HG02970 (cell line): ENCODE measurements at regions not wholly inside any gene's neighbourhood (a gene's known extent, or its start where the extent isn't known, plus 50 kb on each side); places are given as distances from the start of the nearest gene placed in this dataset.

Source experiments
- ATAC-seq: cut with Tn5 transposase; IDR thresholded peaks from one replicate; pipeline ENCODE4 v1.9.1; 2021; ENCODE audit warnings: mild to moderate bottlenecking, moderate library complexity, moderate number of reproducible peaks; ENCODE audit not compliant: unreplicated experiment, low FRiP score

DNA sequence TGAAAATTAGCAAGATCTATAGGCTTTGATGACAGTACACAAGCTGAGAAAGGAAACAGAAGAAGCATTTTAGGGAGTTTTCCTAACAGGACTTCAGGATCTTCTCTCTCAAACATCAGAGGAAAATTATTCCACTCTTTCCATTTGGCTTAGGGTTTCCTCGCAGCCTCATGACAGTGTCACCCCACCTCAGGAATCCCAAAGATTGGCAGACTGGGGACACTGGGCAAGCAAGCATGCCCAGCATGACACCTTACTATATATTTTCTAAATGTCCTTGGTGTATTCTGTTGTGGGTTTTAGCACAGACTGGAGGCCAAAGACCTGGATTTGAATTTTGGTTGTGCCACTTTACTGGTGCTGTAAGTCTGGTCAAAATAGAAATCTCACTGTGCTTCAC, 482.4 kb upstream of the SOX5 start:
- ATAC-seq: no peak

DNA sequence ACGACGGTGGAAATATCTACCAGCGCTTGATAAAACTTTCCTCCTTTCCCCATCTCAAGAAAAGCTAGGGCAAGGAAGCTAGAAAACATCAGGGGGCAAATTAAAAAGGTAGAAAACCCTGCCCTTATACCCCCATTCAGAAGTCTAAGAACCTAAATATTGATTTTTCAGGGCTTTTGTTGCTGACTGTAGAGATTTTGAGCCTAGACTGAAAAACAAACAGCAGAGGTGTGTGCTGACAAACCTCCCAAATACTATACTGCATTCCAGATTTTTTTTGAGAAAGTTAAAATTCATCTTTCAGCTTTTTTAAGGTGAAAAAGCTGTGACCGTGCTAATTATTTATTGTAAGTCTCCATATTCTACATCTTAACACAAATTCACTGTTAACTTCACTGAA, 478.3 kb upstream of the SOX5 start:
- no peak for ATAC-seq

DNA sequence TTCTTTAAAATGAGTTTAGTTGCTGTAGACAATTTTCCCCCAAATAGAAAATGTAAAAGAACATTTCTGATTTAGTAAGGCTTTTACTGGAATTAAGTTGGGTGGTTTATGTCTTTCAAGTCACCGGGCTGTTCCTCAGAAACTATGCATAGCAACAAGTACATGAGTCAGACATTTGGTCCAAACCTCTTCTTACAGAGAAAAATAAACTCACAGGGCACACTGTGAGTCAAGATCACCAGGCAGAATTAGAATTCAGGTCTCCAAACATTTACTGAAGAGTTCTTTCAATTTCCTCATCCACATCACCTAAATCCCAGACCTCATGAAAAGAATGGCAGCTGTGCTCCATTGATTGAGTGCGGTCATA, 476.1 kb upstream of the SOX5 start:
- no peak for ATAC-seq

DNA sequence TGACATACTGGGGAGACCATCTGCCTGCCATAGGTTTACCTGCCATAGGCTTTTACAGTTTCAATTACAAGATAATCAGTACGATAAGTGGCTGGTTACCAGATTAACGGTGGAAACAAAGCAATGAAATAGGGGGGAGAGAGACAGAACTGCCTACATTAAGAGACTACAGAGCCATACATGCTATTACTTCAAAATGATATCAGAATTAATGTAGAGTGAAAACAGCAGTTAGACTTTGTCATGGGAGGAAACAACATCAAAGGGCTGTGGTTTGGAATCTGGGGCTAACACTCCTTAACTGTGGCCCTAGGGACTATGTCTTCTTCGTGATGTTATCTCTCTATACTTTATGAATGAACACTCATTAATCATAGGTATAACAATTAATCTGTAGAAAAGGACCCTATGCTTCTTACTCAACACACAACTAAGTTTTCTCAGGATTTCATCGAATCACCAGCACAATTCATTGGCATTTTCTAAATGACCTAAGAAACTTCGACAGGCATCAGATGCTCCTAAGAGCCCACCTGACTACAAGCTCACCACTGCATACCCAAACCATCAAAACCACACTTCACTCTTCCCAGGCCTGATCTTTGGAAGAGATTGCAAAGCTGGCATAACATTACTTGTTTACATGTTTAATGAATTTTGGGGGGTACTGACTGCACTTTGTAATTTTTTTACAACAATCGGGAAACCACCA, 475.6 kb upstream of the SOX5 start:
- no peak for ATAC-seq

DNA sequence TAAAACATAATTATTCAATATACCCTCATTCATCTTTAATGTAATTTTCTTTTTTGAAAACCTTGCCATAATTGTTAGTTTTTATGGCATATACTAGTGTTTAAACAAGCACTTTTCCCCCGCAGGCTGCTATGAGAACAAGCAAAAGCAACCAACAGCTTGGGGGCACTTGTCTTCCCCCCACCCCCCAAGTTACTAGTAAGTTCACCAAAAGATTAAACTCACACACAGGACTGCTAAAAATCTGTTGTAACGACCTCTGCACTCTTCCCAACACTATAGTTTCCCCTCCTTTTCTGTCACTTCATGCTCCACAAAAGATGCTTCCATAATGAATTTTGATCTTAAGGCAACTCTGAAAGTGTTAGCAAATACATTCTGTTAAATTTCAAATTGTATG, 474.9 kb upstream of the SOX5 start:
- no peak for ATAC-seq

DNA sequence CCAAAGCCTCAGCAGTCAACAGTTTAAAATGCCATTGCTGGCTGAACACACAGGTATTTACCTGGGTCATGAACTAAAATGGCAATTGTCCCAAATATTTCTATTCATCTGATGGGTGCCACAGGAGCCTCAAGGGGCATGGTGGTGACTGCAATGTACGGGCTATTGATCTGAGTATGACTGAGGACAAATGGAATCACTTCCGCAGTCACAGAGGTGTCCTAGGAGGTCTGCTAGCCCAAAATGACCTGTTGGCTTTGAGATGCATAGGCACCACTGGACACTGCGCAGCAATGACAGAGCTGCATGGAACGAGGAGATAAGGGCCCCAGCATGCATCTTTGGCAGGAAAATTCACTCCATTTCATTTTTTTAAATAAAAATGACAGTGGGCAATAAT, 474.1 kb upstream of the SOX5 start:
- no peak for ATAC-seq

DNA sequence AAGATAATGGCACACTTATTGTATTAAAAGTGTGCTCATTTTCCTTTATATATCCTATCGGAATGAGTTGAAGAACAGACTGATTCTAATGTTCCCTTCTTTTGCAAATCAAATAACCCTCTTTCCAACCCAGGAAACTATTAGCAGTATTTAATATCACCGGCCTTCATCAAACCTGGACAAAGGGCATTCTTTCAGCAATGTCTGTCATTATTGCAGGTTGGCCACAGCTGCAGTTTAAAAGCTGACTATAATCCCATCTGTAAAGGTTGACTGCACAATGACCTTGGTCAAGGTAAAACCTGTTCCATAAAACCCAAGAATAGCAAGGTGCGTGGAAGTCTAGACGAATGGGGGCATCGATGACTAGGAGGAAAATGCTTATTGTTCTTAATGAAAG, 472.3 kb upstream of the SOX5 start:
- no peak for ATAC-seq

DNA sequence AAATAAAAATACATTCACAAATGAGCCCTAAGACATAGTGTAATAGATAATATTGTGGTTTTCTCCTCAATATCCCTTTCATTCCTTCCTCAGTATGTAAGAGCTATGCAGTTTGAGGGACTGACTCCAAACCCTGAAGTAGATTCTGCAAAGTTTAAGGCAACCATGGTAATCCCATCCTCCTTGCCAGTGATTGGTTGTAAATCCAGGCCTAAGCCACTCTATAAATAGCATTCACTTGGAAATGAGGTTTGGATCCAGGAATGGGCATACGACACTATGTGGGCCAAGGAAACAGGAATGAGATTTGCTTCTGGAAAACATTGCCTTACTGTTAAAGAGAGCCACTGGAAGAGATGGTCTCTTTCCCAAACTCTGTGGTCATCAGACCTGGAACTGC, 468.7 kb upstream of the SOX5 start:
- ATAC-seq: no peak

DNA sequence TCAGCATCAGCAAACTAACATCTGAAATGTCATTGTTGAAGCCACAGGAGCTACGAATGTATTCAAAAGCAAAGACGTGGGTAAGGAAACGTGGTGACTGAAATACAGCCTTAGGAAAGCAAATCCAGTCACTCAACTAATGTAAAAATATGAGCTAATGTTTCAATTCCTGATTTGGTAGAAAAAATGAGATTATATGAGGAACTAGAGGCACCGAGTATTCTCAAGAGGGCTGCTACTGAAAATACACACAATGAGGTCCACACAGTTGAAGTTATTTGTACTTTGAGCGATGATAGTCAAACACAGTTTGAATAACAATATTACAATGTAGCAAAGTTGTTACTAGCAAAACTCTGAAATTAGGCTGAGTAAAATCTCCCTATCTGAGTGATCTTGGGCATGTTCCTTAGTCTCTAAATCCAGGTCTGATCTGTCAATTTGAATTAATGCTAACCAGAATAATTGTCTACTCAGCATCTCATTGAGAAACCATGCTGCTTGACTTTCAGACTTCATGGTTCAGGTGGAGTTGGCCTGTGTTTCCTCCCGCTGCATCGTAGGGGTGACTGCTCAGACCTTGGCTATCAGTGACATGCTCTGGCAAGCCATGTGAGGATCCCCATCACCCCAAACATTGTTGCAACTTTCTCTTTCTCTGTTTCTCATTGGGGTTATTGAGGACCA, 467.1 kb upstream of the SOX5 start:
- ATAC-seq: no peak

DNA sequence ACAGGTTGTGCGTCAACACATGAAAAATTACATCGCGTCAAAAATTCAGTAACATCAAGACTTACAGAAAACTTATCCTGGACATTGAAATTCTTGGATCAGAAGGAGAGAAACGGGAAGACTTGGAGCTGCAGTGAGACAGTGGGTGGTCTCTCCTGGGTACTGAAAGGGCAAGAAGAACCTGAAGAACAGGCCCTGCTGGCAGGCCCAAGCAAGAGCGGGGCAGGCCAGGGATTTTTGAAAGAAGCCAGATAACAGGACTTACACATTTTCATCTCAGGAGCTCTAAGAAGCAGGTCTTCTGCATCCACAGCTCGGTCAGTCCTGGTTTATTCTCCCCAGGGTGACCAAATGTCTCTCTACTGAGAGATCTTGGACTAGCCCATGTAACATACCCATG, 466.5 kb upstream of the SOX5 start:
- no peak for ATAC-seq

DNA sequence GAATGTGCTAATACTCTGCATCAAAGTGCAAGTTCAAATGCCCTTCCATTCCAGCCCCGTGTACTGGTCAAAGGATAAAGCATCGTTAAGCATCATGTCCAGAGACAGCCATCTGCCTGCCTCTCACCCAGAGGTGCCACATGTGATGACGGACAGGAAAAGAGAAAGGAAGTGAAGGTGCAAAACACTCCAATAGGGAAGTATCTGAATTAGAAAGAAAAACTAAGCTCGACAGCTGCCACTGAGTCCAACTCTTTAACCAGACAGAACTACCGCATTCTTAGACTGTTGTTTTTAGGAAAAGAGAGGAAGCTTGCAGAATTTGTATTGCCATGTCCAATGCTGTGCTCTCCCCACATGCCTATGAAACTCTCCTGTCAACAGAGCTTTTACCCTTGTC, 465.0 kb upstream of the SOX5 start:
- ATAC-seq: no peak

DNA sequence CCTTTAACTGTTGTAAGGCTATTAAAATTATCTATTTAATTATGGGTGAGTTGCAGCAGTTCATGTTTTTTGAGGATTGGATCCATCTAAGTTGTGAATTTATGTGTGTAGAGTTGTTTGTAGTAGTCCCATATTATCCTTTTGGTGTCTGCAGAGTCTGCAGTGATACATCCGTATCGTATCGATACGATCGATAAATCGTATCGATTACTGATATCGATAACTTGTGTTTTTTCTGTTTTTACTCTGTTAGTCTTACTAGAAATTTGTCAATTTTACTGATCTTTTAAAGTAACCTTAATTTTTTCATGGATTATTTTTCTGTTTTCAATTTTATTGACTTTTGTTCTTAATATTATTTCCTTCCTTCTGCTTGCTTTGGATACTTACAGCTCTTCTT, 462.5 kb upstream of the SOX5 start:
- no peak for ATAC-seq

DNA sequence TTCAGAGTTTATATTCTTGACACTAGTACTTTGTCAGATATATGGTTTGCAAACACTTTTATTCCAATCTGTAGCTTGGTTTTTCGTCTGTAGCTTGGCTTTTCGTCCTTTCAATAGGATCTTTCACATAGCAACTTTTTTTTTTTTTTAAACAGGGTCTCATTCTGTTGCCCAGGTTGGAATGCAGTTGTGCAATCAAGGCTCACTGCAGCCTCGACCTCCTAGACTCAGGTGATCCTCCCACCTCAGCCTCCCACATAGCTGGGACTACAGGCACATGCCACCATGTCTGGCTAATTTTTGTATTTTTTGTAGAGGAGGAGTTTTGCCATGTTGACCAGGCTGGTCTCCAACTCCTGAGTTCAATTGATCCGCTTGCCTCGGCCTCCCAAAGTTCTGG, 460.4 kb upstream of the SOX5 start:
- ATAC-seq: no peak

DNA sequence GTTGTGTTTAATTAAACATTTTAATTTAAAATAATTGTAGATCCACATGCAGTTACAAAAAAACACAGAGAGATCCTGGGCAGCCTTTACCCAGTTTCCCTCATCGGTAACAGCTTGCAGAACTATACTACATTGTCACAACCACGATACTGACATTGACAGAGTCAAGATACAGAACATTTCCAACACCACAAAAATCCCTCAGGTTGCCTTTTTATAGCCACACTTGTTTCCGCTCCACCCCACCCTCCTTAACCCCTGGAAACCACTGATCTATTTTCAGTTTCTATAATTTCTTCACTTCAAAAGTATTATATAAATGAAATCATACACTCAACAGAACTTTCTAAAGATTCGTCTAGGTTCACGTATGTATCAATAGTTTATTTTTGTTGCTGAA, 458.8 kb upstream of the SOX5 start:
- ATAC-seq: no peak

DNA sequence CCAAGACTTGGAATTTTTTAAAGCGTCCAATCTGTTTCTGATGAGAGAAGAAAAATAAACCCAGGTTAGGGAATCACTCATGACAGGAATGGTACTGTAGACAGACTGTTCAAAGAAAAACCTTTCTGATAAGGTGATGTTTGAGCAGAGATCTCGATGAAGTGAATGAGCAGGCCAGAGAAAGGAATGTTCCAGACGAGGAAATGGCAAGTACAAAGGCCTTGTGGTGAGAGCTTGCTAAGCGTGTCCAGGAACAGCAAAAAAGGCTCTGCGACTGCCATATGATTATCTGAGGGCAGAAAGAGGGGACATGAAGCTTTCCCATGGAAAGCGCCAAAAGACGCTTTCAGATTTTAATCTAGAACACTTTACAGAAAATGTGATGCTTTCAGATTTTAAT, 458.4 kb upstream of the SOX5 start:
- ATAC-seq: no peak

DNA sequence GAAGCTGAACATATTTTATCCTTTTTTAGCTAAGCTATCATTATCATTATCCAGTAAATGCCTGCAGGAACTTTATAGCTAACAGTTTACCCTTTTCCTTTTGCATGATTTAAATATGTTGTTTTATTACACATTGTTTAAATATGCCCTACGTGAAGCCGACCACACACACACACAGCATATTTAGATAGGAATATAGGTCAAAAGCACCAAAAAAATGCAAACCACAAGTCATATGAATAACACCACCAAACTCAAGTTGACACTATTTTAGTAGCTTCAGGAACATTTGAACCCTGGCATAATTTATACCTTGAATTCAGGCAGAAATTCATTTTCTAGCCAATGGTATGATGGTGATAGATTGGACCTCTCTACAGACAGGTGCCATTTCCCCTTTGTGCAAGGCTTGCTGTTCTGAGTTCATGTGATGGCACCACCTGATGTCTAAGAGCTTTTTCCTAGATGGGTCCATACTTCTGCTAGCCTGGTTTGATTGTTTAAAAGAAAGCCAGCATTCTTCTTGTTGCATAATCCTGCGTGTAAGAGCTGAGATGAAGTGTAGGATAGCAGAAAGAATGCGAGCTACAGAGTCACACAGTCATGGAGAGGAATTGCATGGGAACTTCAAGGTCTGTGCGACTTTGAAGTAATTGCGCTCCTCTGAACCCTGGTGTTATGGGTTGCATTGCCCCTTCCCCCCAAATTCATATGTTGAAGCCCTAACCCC, 454.8 kb upstream of the SOX5 start:
- no peak for ATAC-seq

DNA sequence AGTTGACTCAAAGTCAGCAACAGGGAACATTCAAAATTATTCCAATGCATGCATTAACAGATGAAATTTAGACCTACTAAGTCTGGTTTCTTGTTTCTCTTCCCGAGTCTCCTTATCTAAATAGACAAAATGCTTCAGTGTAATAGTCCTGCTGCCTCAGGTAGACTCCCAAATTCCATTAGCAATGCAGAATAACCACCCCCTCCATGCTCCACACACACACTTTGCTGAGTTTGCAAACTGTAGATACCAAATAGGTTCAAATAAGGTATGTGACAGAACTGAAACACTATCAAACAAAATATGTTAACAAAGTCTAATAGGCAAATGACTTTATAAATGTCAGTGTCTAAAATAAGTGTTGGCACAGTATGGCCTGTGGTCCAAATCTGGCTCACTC, 451.1 kb upstream of the SOX5 start:
- ATAC-seq: no peak

DNA sequence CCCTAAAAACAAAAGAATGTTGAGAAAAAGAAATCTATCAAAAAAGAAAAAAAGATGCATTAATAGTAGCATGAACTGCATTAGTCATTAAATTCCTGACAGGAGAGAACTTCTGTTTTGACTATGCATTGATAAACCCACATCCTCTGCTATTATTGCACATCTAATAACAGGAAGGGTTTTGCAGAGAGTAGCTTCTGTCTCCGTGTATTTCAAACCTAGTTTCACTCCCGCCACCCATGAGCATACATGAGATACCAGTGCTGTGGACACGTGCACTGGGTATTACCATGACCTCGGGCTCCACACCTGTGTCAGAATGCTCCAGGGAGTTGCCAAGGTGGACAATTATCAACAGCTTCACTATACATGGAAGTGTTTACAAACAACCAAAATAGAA, 449.1 kb upstream of the SOX5 start:
- no peak for ATAC-seq

DNA sequence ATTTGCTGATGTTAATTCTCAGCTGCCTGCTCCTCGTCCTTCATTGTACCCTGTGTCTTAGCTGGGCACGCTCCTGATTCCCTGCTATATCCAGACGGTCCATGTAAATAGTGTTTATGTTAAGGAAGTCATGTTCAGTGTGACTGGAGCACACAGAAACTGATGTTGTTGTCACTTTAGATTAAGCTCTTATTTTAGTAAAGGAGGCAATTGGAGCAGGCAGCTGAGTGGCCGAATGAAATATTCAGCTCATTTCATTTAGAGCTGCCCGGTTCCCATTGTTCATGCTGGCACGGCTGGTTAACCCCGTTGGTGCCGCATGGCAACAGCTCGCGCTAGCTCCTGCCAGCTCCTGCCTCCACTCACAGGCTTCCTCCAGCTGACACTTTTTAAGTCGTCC, 446.8 kb upstream of the SOX5 start:
- no peak for ATAC-seq

DNA sequence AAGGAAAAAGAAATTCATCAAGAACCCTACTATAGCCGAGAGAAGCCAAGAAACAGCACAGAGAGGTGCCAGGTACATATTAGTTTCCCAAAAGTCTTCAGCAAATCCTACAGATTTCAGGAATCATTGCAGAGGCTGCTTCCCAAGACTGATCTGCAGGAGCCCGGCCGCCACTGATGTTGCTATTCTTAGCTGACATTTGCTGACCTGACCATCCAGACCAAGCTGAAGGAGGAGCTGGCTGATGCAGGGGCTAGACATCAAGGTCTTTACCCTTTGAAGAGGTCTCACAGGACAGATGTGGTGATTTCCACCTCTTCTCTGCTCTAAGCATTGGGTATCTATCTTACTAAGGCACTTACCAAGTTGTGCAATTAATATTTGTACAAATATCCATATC, 444.8 kb upstream of the SOX5 start:
- no peak for ATAC-seq

DNA sequence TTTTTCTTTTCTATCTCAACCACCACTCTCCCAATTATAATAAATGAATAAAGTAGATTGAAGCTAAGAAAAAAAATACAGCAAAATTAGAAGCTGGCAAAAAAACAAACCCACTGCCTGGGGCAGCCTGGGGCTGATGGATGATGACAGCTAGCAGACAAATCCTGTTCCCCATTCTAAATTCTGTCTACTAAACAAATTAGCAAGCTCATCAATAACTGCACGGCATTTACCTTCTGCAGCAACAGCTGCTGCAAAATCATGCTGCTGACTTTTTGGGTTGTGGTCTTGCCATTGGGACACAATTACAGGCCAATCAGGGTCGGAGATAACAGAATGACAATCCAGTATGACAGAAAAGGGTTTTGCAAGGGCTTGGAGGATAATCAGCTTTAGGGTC, 443.6 kb upstream of the SOX5 start:
- ATAC-seq: no peak

DNA sequence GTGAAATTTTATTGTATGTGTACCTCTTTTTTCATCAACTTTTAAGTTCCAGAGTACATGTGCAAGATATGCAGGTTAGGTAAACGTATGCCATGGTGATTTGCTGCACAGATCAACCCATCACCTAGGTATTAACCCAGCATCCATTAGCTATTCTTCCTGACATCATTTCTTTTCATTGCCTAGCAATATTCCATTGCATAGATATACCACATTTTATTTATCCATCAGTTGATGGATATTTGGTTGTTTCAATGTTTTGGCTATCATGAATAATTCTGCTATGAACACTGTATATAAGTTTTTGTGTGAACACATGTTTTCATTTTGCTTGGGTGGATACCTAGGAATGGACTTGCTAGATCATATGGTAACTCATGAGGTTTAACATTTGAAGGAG, 439.9 kb upstream of the SOX5 start:
- ATAC-seq: no peak
